ENCODE measurements at regions not wholly inside any gene's neighbourhood (a gene's known extent, or its start where the extent isn't known, plus 50 kb on each side); places are given as distances from the start of the nearest gene placed in this dataset.

- FAIRE-seq (no peak), DNase-seq (ENCODE audit: extremely low read depth in 1 of 4, low spot score in 3 of 4) (no peak), ATAC-seq (no peak)
- H3K9ac ChIP-seq (ENCODE audit: insufficient read depth in 1 of 2, low read depth in 2 of 2, low read length in 2 of 2), result no peak overlapping the region
- POLR2A ChIA-PET, result interaction anchor here (0.6 kb wide), 1 partner anchor 14 kb away, joined by 3 read pairs; no protein-coding TSS in a partner anchor
- H3K27me3 ChIP-seq (ENCODE audit: control insufficient read depth in 2 of 2, insufficient read depth in 2 of 2, low read length in 2 of 2), result peaks cover 24 to 39% of the 10 kb centered on the region in 2 experiments
- no peaks in the 10 kb centered on the region; the same call in 1 of the 2 replicates for H3K9me3 ChIP-seq (replicated peaks; ENCODE audit: control insufficient read depth, insufficient read depth, low read depth, low read length)
- H3K9me1 ChIP-seq (ENCODE audit: control insufficient read depth, insufficient read depth, low read length), result no peaks in the 10 kb centered on the region
- H3K36me3 ChIP-seq (ENCODE audit: control insufficient read depth, insufficient read depth, low read length), result no peaks in the 10 kb centered on the region
- in situ Hi-C loops (cut with MboI) (no loop called here), intact Hi-C loops (cut with micrococcal nuclease) (no loop called here)
- H2AFZ ChIP-seq (ENCODE audit: low read depth, low read length), result no peak overlapping the region
- H3K79me2 ChIP-seq (ENCODE audit: control insufficient read depth, insufficient read depth, low read length), result no peaks in the 10 kb centered on the region
- no peak overlapping the region for H3K4me2 ChIP-seq (ENCODE audit: insufficient read depth, low read length)
- BruUV-seq (replicated peaks), result no TSS peak
- no peaks in the 10 kb centered on the region for H3K4me1 ChIP-seq (replicated peaks in 1 of 2; ENCODE audit: control insufficient read depth in 2 of 2, insufficient read depth in 2 of 2, low read length in 2 of 2)
- CTCF ChIA-PET (ENCODE audit: low intra/inter-chr PET ratio), result no interaction called here
- 2% methylated on average over 6 of the region's 6 CpGs for WGBS (ENCODE audit: insufficient coverage, low coverage, missing lambda C conversion rate)
- no peak overlapping the region for H3K27ac ChIP-seq (ENCODE audit: extremely low read depth, low read depth, low read length)
- H3K4me3 ChIP-seq, result no peak overlapping the region
- TF ChIP-seq ZNF184 (CRISPR knock-in tag; IDR thresholded peaks at IDR 0.05) (no peak), RFX5 (IDR thresholded peaks at IDR 0.05; ENCODE audit: low read depth, low read length) (no peak), ZNF57 (CRISPR knock-in tag; IDR thresholded peaks at IDR 0.05) (no peak), RBM34 (IDR thresholded peaks at IDR 0.05; ENCODE audit: borderline replicate concordance, insufficient read depth, low read length) (no peak), TCF15 (CRISPR knock-in tag; IDR thresholded peaks at IDR 0.05) (no peak), DPF2 (IDR thresholded peaks at IDR 0.05) (no peak), ETV6 (IDR thresholded peaks at IDR 0.05; ENCODE audit: borderline replicate concordance in 1 of 2, low read depth in 2 of 2, low read length in 1 of 2) (no peak), ETV6 (CRISPR knock-in tag; IDR thresholded peaks at IDR 0.05; ENCODE audit: borderline replicate concordance) (no peak), ZNF12 (CRISPR knock-in tag; IDR thresholded peaks at IDR 0.05) (no peak), ZNF518B (CRISPR knock-in tag; IDR thresholded peaks at IDR 0.05) (no peak), ZNF311 (CRISPR knock-in tag; IDR thresholded peaks at IDR 0.05) (no peak), SMARCA4 (IDR thresholded peaks at IDR 0.05) (no peak), ZNF586 (CRISPR knock-in tag; conservative IDR thresholded peaks at IDR 0.05) (no peak), ELF4 (CRISPR knock-in tag; IDR thresholded peaks at IDR 0.05) (no peak), SMARCB1 (IDR thresholded peaks at IDR 0.05; ENCODE audit: insufficient read length, low read depth) (no peak)
- no peaks in the 10 kb centered on the region for H4K20me1 ChIP-seq (replicated peaks; ENCODE audit: control insufficient read depth, insufficient read depth, low read length)
Observed at GRCh38 chr6:163964789-163965188, 550.3 kb downstream of the QKI start.

Data from K562 (cell line).